Lung (tissue), 11 donors: ENCODE measurements at regions not wholly inside any gene's neighbourhood (a gene's known extent, or its start where the extent isn't known, plus 50 kb on each side); places are given as distances from the start of the nearest gene placed in this dataset.

ENCODE experiments used
- ATAC-seq: fragments of 200-7000 bp; cut with Tn5 transposase; one replicate; pipeline ENCODE4 v1.9.1; 2020; ENCODE audit warnings: moderate number of reproducible peaks; ENCODE audit not compliant: insufficient read depth, low FRiP score
- DNase-seq, 3 donors: peaks; one replicate each; pipeline ENCODE4 v3.0.0-alpha.2; 2013 to 2017
- H3K27ac ChIP-seq, 2 donors: one replicate each; pipeline ENCODE4 v1.5.1; 2013; ENCODE audit warnings: mild to moderate bottlenecking in 2 of 2, moderate library complexity in 2 of 2, control low read depth in 1 of 2, inconsistent platforms in 1 of 2, low read depth in 1 of 2, low read length in 1 of 2
- H3K27me3 ChIP-seq, 3 donors: one replicate each; pipeline ENCODE4 v1.5.1; 2013; ENCODE audit warnings: low read length in 2 of 3; ENCODE audit not compliant: control insufficient read depth in 3 of 3, insufficient read depth in 3 of 3
- H3K36me3 ChIP-seq, 4 donors: one replicate each; pipeline ENCODE4 v1.5.1; 2013; ENCODE audit warnings: low read length in 4 of 4, mild to moderate bottlenecking in 1 of 4, moderate library complexity in 1 of 4; ENCODE audit not compliant: control insufficient read depth in 4 of 4, insufficient read depth in 4 of 4
- H3K4me1 ChIP-seq, 5 donors: one replicate each; pipeline ENCODE4 v1.5.1; 2013; ENCODE audit warnings: low read length in 5 of 5, mild to moderate bottlenecking in 2 of 5, moderate library complexity in 1 of 5; ENCODE audit not compliant: control insufficient read depth in 5 of 5, insufficient read depth in 5 of 5
- H3K4me3 ChIP-seq: one replicate; pipeline ENCODE4 v1.5.1; 2013; ENCODE audit warnings: mild to moderate bottlenecking, control low read depth, moderate library complexity
- H3K9ac ChIP-seq, 2 donors: one replicate each; pipeline ENCODE4 v1.5.1; 2013; ENCODE audit warnings: low read length in 2 of 2, control low read depth in 1 of 2; ENCODE audit not compliant: insufficient read depth in 1 of 2
- H3K9me3 ChIP-seq, 4 donors: one replicate each; pipeline ENCODE4 v1.5.1; 2013; ENCODE audit warnings: low read length in 3 of 4, mild to moderate bottlenecking in 1 of 4, moderate library complexity in 1 of 4; ENCODE audit not compliant: control insufficient read depth in 4 of 4, insufficient read depth in 3 of 4
- CTCF ChIP-seq: IDR thresholded peaks from 2 replicates; pipeline ENCODE4 v1.5.1; 2012; ENCODE audit warnings: mild to moderate bottlenecking; ENCODE audit errors: control extremely low read depth, extremely low read depth
- WGBS, 2 donors: extraction: QIAGEN DNeasy Blood & Tissue Kit; methylation state at CpG; one replicate each; pipeline ENCODE4 v1.1.7; 2013; 5-methylcytosine and 5-hydroxymethylcytosine counted together
- donor health status: control.
- donor health status: control.
- donor health status: Bipolar disorder and iron deficiency.
- donor health status: healthy.
- donor health status: DM: yes; HTN: yes; CAD: no.

GRCh38 chr11:95501761-95502266 is 270.8 kb upstream of the SESN3 start:
- H3K27ac ChIP-seq, result no peak overlapping the region
- no peak overlapping the region for H3K4me3 ChIP-seq
- no peak for TF ChIP-seq CTCF
- H3K9ac ChIP-seq, result no peak overlapping the region
- no peak for DNase-seq
- no peaks in the 10 kb centered on the region for H3K9me3 ChIP-seq
- 72 to 75% methylated on average over 2 of the region's 2 CpGs for WGBS, 2 donors
- H3K27me3 ChIP-seq, result no peaks in the 10 kb centered on the region
- peaks cover 0 to 2% (median 0%) of the 10 kb centered on the region in 5 donors for H3K4me1 ChIP-seq
- no peak for ATAC-seq
- no peaks in the 10 kb centered on the region for H3K36me3 ChIP-seq

- DNase-seq, result no peak
- H3K9ac ChIP-seq, result no peak overlapping the region
- TF ChIP-seq CTCF, result no peak
- no peak overlapping the region for H3K27ac ChIP-seq
- no peaks in the 10 kb centered on the region for H3K36me3 ChIP-seq
- 82 to 84% methylated on average over 1 of the region's 1 CpG for WGBS, 2 donors
- H3K4me3 ChIP-seq, result no peak overlapping the region
- no peak for ATAC-seq
- no peaks in the 10 kb centered on the region for H3K27me3 ChIP-seq
- peaks cover 0 to 2% (median 0%) of the 10 kb centered on the region in 5 donors for H3K4me1 ChIP-seq
- H3K9me3 ChIP-seq, result no peaks in the 10 kb centered on the region
Measured at GRCh38 chr11:95500466-95500865, 269.5 kb upstream of the SESN3 start.

DNA sequence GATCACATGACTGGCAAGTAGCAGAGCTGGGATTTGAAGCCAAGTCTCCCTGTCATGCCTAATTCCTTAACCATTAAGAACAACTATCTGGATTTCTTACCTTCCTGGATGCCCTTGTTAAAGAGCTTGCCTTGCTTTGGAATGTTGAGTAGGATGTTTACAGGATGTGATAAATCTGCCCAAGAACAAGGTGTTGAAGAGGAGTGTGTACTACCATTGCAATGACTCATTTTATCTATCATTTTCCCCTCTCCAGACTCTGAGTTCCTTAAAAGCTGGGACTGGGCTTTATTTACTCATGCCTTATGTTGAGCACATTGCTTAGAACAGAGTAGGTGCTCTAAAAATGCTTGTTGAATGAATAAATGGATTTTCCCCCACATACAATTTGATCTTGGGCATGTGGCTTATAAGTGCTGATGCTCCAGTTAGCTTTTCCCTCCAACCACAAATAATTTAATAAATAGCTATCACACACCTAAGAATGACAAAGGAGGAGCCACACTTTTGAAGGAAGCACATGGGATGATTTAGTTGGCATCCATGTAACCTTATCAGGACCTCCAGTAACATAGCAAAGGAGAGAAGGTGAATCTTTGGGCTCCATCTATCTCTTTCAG is 268.6 kb upstream of the SESN3 start:
- no peak overlapping the region for H3K9ac ChIP-seq
- no peaks in the 10 kb centered on the region for H3K9me3 ChIP-seq
- ATAC-seq (no peak), DNase-seq (no peak)
- H3K4me1 ChIP-seq, result peaks cover 0 to 2% (median 0%) of the 10 kb centered on the region in 5 donors
- no peak overlapping the region for H3K27ac ChIP-seq
- TF ChIP-seq CTCF, result no peak
- no peaks in the 10 kb centered on the region for H3K27me3 ChIP-seq
- H3K4me3 ChIP-seq, result no peak overlapping the region
- no peaks in the 10 kb centered on the region for H3K36me3 ChIP-seq
